ENCODE measurements at regions not wholly inside any gene's neighbourhood (a gene's known extent, or its start where the extent isn't known, plus 50 kb on each side); places are given as distances from the start of the nearest gene placed in this dataset.

DNA sequence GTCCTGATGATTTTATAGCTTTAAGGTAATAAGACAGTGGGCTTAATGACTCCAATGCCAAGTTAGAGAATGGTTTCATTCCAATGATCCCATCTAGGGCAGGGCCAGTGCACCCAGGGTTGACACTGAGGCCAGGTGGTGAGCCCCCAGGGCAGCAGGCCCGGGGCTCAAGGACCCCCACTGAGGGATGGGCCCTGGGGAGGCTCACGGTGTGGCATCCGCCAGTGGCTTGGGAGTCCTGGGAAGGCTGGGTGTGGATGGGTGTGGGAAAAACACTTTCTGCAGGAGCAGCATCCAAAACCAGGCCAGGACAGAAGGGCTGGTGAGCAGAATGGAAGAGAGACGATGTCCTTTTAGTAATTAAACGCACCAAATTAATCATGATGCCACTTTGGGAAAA is 626.3 kb downstream of the TBC1D22A start:
- DNase-seq (ENCODE audit: low read depth, low spot score) (no peak), ATAC-seq (no peak)
- H3K9me3 ChIP-seq (ENCODE audit: control insufficient read depth, insufficient read depth, low read depth, low read length) = no peaks in the 10 kb centered on the region
- no peak overlapping the region for H3K4me3 ChIP-seq (ENCODE audit: low read depth in 2 of 2, low read length in 2 of 2)
- no peaks in the 10 kb centered on the region for H3K27me3 ChIP-seq (ENCODE audit: control insufficient read depth, insufficient read depth, low read length)
- intact Hi-C loops (cut with micrococcal nuclease; ENCODE audit: unreplicated experiment) (no loop called here), in situ Hi-C loops (cut with HindIII; ENCODE audit: low pct_unique_long_range_greater_than_20kb, low sequenced_read_pairs) (no loop called here)
- BruUV-seq (replicated peaks) = no TSS peak
- H3K36me3 ChIP-seq (ENCODE audit: control insufficient read depth, insufficient read depth, low read length) = no peaks in the 10 kb centered on the region
- ChIA-PET CTCF (no interaction called here), POLR2A (no interaction called here)
- H3K27ac ChIP-seq (ENCODE audit: low read length) = no peak overlapping the region
- no peak for TF ChIP-seq TCF7L2 (IDR thresholded peaks at IDR 0.05; ENCODE audit: low read depth, low read length)
- no peak for TF ChIP-seq POLR2AphosphoS5 (IDR thresholded peaks at IDR 0.05; ENCODE audit: low read depth, low read length)
- TF ChIP-seq, protein P1, sequence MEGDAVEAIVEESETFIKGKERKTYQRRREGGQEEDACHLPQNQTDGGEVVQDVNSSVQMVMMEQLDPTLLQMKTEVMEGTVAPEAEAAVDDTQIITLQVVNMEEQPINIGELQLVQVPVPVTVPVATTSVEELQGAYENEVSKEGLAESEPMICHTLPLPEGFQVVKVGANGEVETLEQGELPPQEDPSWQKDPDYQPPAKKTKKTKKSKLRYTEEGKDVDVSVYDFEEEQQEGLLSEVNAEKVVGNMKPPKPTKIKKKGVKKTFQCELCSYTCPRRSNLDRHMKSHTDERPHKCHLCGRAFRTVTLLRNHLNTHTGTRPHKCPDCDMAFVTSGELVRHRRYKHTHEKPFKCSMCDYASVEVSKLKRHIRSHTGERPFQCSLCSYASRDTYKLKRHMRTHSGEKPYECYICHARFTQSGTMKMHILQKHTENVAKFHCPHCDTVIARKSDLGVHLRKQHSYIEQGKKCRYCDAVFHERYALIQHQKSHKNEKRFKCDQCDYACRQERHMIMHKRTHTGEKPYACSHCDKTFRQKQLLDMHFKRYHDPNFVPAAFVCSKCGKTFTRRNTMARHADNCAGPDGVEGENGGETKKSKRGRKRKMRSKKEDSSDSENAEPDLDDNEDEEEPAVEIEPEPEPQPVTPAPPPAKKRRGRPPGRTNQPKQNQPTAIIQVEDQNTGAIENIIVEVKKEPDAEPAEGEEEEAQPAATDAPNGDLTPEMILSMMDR (IDR thresholded peaks at IDR 0.05) = no peak
- TF ChIP-seq, protein P2, sequence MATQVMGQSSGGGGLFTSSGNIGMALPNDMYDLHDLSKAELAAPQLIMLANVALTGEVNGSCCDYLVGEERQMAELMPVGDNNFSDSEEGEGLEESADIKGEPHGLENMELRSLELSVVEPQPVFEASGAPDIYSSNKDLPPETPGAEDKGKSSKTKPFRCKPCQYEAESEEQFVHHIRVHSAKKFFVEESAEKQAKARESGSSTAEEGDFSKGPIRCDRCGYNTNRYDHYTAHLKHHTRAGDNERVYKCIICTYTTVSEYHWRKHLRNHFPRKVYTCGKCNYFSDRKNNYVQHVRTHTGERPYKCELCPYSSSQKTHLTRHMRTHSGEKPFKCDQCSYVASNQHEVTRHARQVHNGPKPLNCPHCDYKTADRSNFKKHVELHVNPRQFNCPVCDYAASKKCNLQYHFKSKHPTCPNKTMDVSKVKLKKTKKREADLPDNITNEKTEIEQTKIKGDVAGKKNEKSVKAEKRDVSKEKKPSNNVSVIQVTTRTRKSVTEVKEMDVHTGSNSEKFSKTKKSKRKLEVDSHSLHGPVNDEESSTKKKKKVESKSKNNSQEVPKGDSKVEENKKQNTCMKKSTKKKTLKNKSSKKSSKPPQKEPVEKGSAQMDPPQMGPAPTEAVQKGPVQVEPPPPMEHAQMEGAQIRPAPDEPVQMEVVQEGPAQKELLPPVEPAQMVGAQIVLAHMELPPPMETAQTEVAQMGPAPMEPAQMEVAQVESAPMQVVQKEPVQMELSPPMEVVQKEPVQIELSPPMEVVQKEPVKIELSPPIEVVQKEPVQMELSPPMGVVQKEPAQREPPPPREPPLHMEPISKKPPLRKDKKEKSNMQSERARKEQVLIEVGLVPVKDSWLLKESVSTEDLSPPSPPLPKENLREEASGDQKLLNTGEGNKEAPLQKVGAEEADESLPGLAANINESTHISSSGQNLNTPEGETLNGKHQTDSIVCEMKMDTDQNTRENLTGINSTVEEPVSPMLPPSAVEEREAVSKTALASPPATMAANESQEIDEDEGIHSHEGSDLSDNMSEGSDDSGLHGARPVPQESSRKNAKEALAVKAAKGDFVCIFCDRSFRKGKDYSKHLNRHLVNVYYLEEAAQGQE (IDR thresholded peaks at IDR 0.05; ENCODE audit: insufficient read depth in 1 of 2, low read depth in 2 of 2, low read length in 1 of 2) = no peak
- no peak for TF ChIP-seq SIN3A (IDR thresholded peaks at IDR 0.05; ENCODE audit: borderline replicate concordance, insufficient read depth, low read depth, low read length)
- H3K4me1 ChIP-seq (ENCODE audit: control insufficient read depth, insufficient read depth, low read length) = no peaks in the 10 kb centered on the region

DNA sequence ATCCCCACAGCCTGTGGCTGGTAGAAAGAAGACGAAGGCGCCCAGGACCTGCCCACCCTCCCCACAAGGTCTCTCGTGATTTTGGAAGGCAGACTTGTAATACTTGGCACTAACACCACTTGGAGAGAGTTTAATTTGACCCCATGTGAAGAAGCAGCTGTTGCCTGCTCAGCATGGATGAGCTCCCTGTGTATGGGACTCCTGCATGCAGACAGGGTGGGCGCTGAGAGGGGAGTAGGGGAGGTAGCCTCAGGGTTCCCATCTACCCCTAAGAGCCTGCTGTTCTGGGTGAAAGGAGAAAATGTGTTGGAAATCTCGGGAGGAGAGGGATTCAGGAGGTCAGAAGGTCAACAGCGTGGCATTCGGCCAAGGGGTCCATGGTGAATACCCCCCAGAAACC is 625.9 kb downstream of the TBC1D22A start:
- H3K27ac ChIP-seq (ENCODE audit: low read length) = no peak overlapping the region
- POLR2A ChIA-PET = no interaction called here
- no peaks in the 10 kb centered on the region for H3K4me1 ChIP-seq (ENCODE audit: control insufficient read depth, insufficient read depth, low read length)
- no peaks in the 10 kb centered on the region for H3K9me3 ChIP-seq (ENCODE audit: control insufficient read depth, insufficient read depth, low read depth, low read length)
- no peak overlapping the region for H3K4me3 ChIP-seq (ENCODE audit: low read depth in 2 of 2, low read length in 2 of 2)
- ATAC-seq (no peak), DNase-seq (ENCODE audit: low read depth, low spot score) (no peak)
- CTCF ChIA-PET = no interaction called here
- H3K27me3 ChIP-seq (ENCODE audit: control insufficient read depth, insufficient read depth, low read length) = no peaks in the 10 kb centered on the region
- in situ Hi-C loops (cut with HindIII; ENCODE audit: low pct_unique_long_range_greater_than_20kb, low sequenced_read_pairs) = no loop called here
- no TSS peak for BruUV-seq (replicated peaks)
- intact Hi-C loops (cut with micrococcal nuclease; ENCODE audit: unreplicated experiment) = no loop called here
- H3K36me3 ChIP-seq (ENCODE audit: control insufficient read depth, insufficient read depth, low read length) = no peaks in the 10 kb centered on the region
- TF ChIP-seq, protein P2 (IDR thresholded peaks at IDR 0.05; ENCODE audit: insufficient read depth in 1 of 2, low read depth in 2 of 2, low read length in 1 of 2) = no peak

Measured in Panc1 (cell line).